NCI-H2107 treated with DMSO at 0.1 percent for 48 hours (cell line): ENCODE measurements at regions not wholly inside any gene's neighbourhood (a gene's known extent, or its start where the extent isn't known, plus 50 kb on each side); places are given as distances from the start of the nearest gene placed in this dataset.
A peak's percentile ranks its signal among the peaks of the same experiment; 100 is the strongest.
"Not testable (repeated sequence)": the region's sequence is repeated elsewhere in the genome, so short reads cannot be mapped to it uniquely, and the experiment has no call there.

Source experiments
- DNase-seq: peaks from one replicate; lab custom pipeline; 2025; ENCODE audit not compliant: unreplicated experiment; lab: John Stamatoyannopoulos, UW

GRCh38 chr6:101108286-101108685, 227.2 kb upstream of the ASCC3 start:
- DNase-seq: no peak

GRCh38 chr6:101110814-101111213, 229.7 kb upstream of the ASCC3 start:
- DNase-seq: no peak

GRCh38 chr6:101113468-101114260, 232.5 kb upstream of the ASCC3 start:
- DNase-seq: no peak

- DNase-seq: peak; percentile 87
Measured at GRCh38 chr6:101114703-101115102, 233.6 kb upstream of the ASCC3 start.

- no peak for DNase-seq
Measured at GRCh38 chr6:101116337-101116736, 235.2 kb upstream of the ASCC3 start.

- DNase-seq: no peak
Measured at GRCh38 chr6:101117393-101118135, 236.4 kb upstream of the ASCC3 start.

- no peak for DNase-seq
Measured at GRCh38 chr6:101118136-101118396, 236.9 kb upstream of the ASCC3 start.

- DNase-seq: no peak
Measured at GRCh38 chr6:101120747-101121146, 239.6 kb upstream of the ASCC3 start.

GRCh38 chr6:101125380-101125971, 244.3 kb upstream of the ASCC3 start:
- no peak for DNase-seq

- no peak for DNase-seq
Measured at GRCh38 chr6:101126501-101126900, 245.4 kb upstream of the ASCC3 start.

GRCh38 chr6:101129851-101130250, 248.7 kb upstream of the ASCC3 start:
- DNase-seq: no peak

GRCh38 chr6:101146389-101146788, 247.1 kb upstream of the GRIK2 start:
- DNase-seq: no peak

- no peak for DNase-seq
Measured at GRCh38 chr6:101150226-101150625, 243.3 kb upstream of the GRIK2 start.

- not testable (repeated sequence) for DNase-seq
Measured at GRCh38 chr6:101157638-101158037, 235.9 kb upstream of the GRIK2 start.

- DNase-seq: peak; percentile 71
Measured at GRCh38 chr6:101163611-101164010, 229.9 kb upstream of the GRIK2 start.

- DNase-seq: no peak
Measured at GRCh38 chr6:101167638-101168037, 225.9 kb upstream of the GRIK2 start.

GRCh38 chr6:101171049-101171448, 222.5 kb upstream of the GRIK2 start:
- DNase-seq: not testable (repeated sequence)

- no peak for DNase-seq
Measured at GRCh38 chr6:101178748-101179147, 214.8 kb upstream of the GRIK2 start.

GRCh38 chr6:101181006-101181405, 212.5 kb upstream of the GRIK2 start:
- no peak for DNase-seq

- DNase-seq: not testable (repeated sequence)
Measured at GRCh38 chr6:101188285-101188798, 205.2 kb upstream of the GRIK2 start.

GRCh38 chr6:101195588-101195987, 197.9 kb upstream of the GRIK2 start:
- no peak for DNase-seq

GRCh38 chr6:101199441-101199840, 194.1 kb upstream of the GRIK2 start:
- DNase-seq: no peak
